MCF 10A (cell line): ENCODE measurements at regions not wholly inside any gene's neighbourhood (a gene's known extent, or its start where the extent isn't known, plus 50 kb on each side); places are given as distances from the start of the nearest gene placed in this dataset.

Source experiments
- BruUV-seq: library from RNA; stranded (reverse); fragments of 400-500 nt; replicated peaks from 2 replicates; lab custom pipeline; 2021; lab: Mats Ljungman, UMichigan
- CTCF ChIA-PET: fragments of 300-600 bp; sonication (Branson Sonifier 250); formaldehyde crosslinking; extraction: SDS; loops from one replicate; lab custom pipeline; 2021; ENCODE audit warnings: antibody characterized with exemption, inconsistent platforms; lab: Yijun Ruan, JAX
- POLR2A ChIA-PET: fragments of 300-600, 350-650 bp; sonication (Branson Sonifier 250); formaldehyde crosslinking; extraction: SDS; loops from one replicate; lab custom pipeline; 2020; ENCODE audit warnings: antibody characterized with exemption, inconsistent platforms; lab: Yijun Ruan, JAX
- DNase-seq: peaks from one replicate; pipeline ENCODE4 v3.0.0-alpha.2; 2018; ENCODE audit not compliant: unreplicated experiment
- H3K27ac Mint-ChIP-seq: one replicate; pipeline ENCODE4 v1.8.0; 2022; ENCODE audit warnings: mild to moderate bottlenecking, low read depth, mixed read lengths; ENCODE audit not compliant: unreplicated experiment
- H3K27me3 Mint-ChIP-seq: one replicate; pipeline ENCODE4 v1.8.0; 2022; ENCODE audit warnings: mixed read lengths; ENCODE audit not compliant: insufficient read depth, unreplicated experiment
- H3K36me3 Mint-ChIP-seq: one replicate; pipeline ENCODE4 v1.8.0; 2022; ENCODE audit warnings: mild to moderate bottlenecking, moderate library complexity, mixed read lengths; ENCODE audit not compliant: insufficient read depth, unreplicated experiment
- H3K4me1 Mint-ChIP-seq: one replicate; pipeline ENCODE4 v1.8.0; 2022; ENCODE audit warnings: mixed read lengths; ENCODE audit not compliant: insufficient read depth, unreplicated experiment
- H3K4me3 Mint-ChIP-seq: one replicate; pipeline ENCODE4 v1.8.0; 2022; ENCODE audit warnings: mild to moderate bottlenecking, moderate library complexity, mixed read lengths; ENCODE audit not compliant: unreplicated experiment
- H3K9me3 Mint-ChIP-seq: one replicate; pipeline ENCODE4 v1.8.0; 2022; ENCODE audit warnings: mixed read lengths; ENCODE audit not compliant: unreplicated experiment
- CTCF ChIP-seq: fragments of 200-600 bp; IDR thresholded peaks from one replicate; pipeline ENCODE4 v1.8.0; 2022; ENCODE audit warnings: antibody characterized with exemption, mild to moderate bottlenecking; ENCODE audit not compliant: unreplicated experiment
- intact Hi-C: fragments of 100-400 bp; cut with micrococcal nuclease; formaldehyde crosslinking; loops from 2 replicates; pipeline ENCODE4 v1.14.1; 2022

GRCh38 chr2:16248571-16249105 is 308.3 kb downstream of the MYCN start:
- H3K4me3 Mint-ChIP-seq = no peak overlapping the region

GRCh38 chr2:16247326-16248122 is 307.2 kb downstream of the MYCN start:
- no TSS peak for BruUV-seq
- H3K27ac Mint-ChIP-seq = no peak overlapping the region
- no peaks in the 10 kb centered on the region for H3K27me3 Mint-ChIP-seq
- no peak for TF ChIP-seq CTCF
- H3K9me3 Mint-ChIP-seq = no peaks in the 10 kb centered on the region
- H3K36me3 Mint-ChIP-seq = no peaks in the 10 kb centered on the region
- peak; percentile 52 for DNase-seq
- intact Hi-C loops = no loop called here
- H3K4me1 Mint-ChIP-seq = no peaks in the 10 kb centered on the region
- ChIA-PET POLR2A (interaction anchor here (0.6 to 1.0 kb wide), 3 partner anchors 18 to 604 kb away, joined by 3 read pairs; no protein-coding TSS in a partner anchor), CTCF (interaction anchor here (0.7 to 1.4 kb wide), 3 partner anchors 12 to 307 kb away, joined by 3 to 5 read pairs (median 3); partner anchors contain the start of gene MYCN)
- H3K4me3 Mint-ChIP-seq = no peak overlapping the region

More at GRCh38 chr2:16248571-16249105, 308.3 kb downstream of the MYCN start:
- TF ChIP-seq CTCF = no peak
- DNase-seq = no peak
- Mint-ChIP-seq H3K4me1 (no peaks in the 10 kb centered on the region), H3K36me3 (no peaks in the 10 kb centered on the region), H3K27me3 (no peaks in the 10 kb centered on the region), H3K9me3 (no peaks in the 10 kb centered on the region), H3K27ac (no peak overlapping the region)
- POLR2A ChIA-PET = no interaction called here
- BruUV-seq = no TSS peak
- intact Hi-C loops = no loop called here
- CTCF ChIA-PET = no interaction called here

GRCh38 chr2:16246911-16247310 is 306.6 kb downstream of the MYCN start:
- Mint-ChIP-seq H3K27me3 (no peaks in the 10 kb centered on the region), H3K4me1 (no peaks in the 10 kb centered on the region), H3K27ac (no peak overlapping the region), H3K4me3 (no peak overlapping the region), H3K36me3 (no peaks in the 10 kb centered on the region), H3K9me3 (no peaks in the 10 kb centered on the region)
- POLR2A ChIA-PET = interaction anchor here (0.7 to 1.0 kb wide), 2 partner anchors 17 to 342 kb away, joined by 3 read pairs; no protein-coding TSS in a partner anchor
- no peak for DNase-seq
- no peak for TF ChIP-seq CTCF
- intact Hi-C loops = no loop called here
- no TSS peak for BruUV-seq
- CTCF ChIA-PET = interaction anchor here (0.7 to 1.4 kb wide), 3 partner anchors 13 to 306 kb away, joined by 3 to 5 read pairs (median 3); partner anchors contain the start of gene MYCN

GRCh38 chr2:16246281-16246850 is 306.0 kb downstream of the MYCN start:
- POLR2A ChIA-PET = no interaction called here
- Mint-ChIP-seq H3K4me1 (no peaks in the 10 kb centered on the region), H3K27me3 (no peaks in the 10 kb centered on the region), H3K36me3 (no peaks in the 10 kb centered on the region), H3K4me3 (no peak overlapping the region), H3K27ac (no peak overlapping the region), H3K9me3 (no peaks in the 10 kb centered on the region)
- DNase-seq = no peak
- CTCF ChIA-PET = interaction anchor here (0.6 to 1.2 kb wide), 2 partner anchors 13 to 227 kb away, joined by 3 read pairs; no protein-coding TSS in a partner anchor
- BruUV-seq = no TSS peak
- intact Hi-C loops = no loop called here
- no peak for TF ChIP-seq CTCF
